ENCODE measurements at regions not wholly inside any gene's neighbourhood (a gene's known extent, or its start where the extent isn't known, plus 50 kb on each side); places are given as distances from the start of the nearest gene placed in this dataset.

DNA sequence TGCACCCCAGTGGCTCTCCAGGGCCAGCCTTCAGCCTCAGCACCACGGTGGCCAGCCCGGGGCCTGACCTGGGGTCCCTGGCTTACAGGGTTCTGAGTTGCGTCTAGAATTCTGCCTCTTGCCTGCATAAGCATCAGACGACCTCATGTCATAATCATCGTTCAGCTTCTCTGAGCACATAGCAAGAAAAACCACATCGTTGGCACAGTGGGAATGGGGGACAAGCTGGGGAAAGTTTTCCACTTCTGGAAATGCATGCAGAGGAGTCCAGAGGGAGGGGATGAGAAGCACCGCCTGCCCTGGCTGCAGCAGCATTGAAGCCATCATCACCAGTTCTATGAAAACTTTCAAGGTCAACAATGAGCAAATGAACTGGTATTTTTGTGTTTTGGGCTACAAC is 441.0 kb upstream of the FRG1 start:
- TF ChIP-seq, protein P1, sequence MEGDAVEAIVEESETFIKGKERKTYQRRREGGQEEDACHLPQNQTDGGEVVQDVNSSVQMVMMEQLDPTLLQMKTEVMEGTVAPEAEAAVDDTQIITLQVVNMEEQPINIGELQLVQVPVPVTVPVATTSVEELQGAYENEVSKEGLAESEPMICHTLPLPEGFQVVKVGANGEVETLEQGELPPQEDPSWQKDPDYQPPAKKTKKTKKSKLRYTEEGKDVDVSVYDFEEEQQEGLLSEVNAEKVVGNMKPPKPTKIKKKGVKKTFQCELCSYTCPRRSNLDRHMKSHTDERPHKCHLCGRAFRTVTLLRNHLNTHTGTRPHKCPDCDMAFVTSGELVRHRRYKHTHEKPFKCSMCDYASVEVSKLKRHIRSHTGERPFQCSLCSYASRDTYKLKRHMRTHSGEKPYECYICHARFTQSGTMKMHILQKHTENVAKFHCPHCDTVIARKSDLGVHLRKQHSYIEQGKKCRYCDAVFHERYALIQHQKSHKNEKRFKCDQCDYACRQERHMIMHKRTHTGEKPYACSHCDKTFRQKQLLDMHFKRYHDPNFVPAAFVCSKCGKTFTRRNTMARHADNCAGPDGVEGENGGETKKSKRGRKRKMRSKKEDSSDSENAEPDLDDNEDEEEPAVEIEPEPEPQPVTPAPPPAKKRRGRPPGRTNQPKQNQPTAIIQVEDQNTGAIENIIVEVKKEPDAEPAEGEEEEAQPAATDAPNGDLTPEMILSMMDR (conservative IDR thresholded peaks at IDR 0.05; ENCODE audit: low read depth, low read length), result no peak
- TF ChIP-seq EZH2 (IDR thresholded peaks at IDR 0.05; ENCODE audit: low read length, unreplicated experiment), result no peak

Data from PC-3 (cell line).